ENCODE measurements at regions not wholly inside any gene's neighbourhood (a gene's known extent, or its start where the extent isn't known, plus 50 kb on each side); places are given as distances from the start of the nearest gene placed in this dataset.

GRCh38 chr5:122602700-122603099, 172.2 kb upstream of the SNX2 start:
- no peaks in the 10 kb centered on the region for H3K36me3 ChIP-seq (ENCODE audit: control insufficient read depth, insufficient read depth, low read length)
- no peak overlapping the region for H2AFZ ChIP-seq (ENCODE audit: low read length)
- H3K79me2 ChIP-seq (ENCODE audit: control insufficient read depth, insufficient read depth, low read length): no peaks in the 10 kb centered on the region
- H3K9ac ChIP-seq (ENCODE audit: insufficient read depth, low read length): no peak overlapping the region
- DNase-seq (ENCODE audit: low read depth in 2 of 2): peak in 1 of 2 donors; percentile 14
- H3K27me3 ChIP-seq (ENCODE audit: control insufficient read depth, insufficient read depth, low read length): no peaks in the 10 kb centered on the region
- TF ChIP-seq, protein P1, sequence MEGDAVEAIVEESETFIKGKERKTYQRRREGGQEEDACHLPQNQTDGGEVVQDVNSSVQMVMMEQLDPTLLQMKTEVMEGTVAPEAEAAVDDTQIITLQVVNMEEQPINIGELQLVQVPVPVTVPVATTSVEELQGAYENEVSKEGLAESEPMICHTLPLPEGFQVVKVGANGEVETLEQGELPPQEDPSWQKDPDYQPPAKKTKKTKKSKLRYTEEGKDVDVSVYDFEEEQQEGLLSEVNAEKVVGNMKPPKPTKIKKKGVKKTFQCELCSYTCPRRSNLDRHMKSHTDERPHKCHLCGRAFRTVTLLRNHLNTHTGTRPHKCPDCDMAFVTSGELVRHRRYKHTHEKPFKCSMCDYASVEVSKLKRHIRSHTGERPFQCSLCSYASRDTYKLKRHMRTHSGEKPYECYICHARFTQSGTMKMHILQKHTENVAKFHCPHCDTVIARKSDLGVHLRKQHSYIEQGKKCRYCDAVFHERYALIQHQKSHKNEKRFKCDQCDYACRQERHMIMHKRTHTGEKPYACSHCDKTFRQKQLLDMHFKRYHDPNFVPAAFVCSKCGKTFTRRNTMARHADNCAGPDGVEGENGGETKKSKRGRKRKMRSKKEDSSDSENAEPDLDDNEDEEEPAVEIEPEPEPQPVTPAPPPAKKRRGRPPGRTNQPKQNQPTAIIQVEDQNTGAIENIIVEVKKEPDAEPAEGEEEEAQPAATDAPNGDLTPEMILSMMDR (conservative IDR thresholded peaks at IDR 0.05 in 1 of 2, IDR thresholded peaks at IDR 0.05 in 1 of 2; ENCODE audit: low read depth in 1 of 2, low read length in 2 of 2): no peak
- no peak for TF ChIP-seq EZH2 (IDR thresholded peaks at IDR 0.05; ENCODE audit: low read length, missing control alignments)
- no peaks in the 10 kb centered on the region for H3K9me3 ChIP-seq (ENCODE audit: control insufficient read depth, insufficient read depth, low read depth, low read length)
- H4K20me1 ChIP-seq (ENCODE audit: control insufficient read depth, extremely low read depth, insufficient read depth, low read length): no peaks in the 10 kb centered on the region
- H3K27ac ChIP-seq (ENCODE audit: insufficient read depth, low read length): no peak overlapping the region
- no peak overlapping the region for H3K4me3 ChIP-seq (replicated peaks in 1 of 4; ENCODE audit: control extremely low read depth in 1 of 4, insufficient read depth in 1 of 4, low read depth in 3 of 4, low read length in 4 of 4)
- H3K4me2 ChIP-seq (ENCODE audit: extremely low read depth, insufficient read depth, low read length): no peak overlapping the region
- H3K4me1 ChIP-seq (ENCODE audit: control insufficient read depth, extremely low read depth, insufficient read depth, low read length): no peaks in the 10 kb centered on the region

DNA sequence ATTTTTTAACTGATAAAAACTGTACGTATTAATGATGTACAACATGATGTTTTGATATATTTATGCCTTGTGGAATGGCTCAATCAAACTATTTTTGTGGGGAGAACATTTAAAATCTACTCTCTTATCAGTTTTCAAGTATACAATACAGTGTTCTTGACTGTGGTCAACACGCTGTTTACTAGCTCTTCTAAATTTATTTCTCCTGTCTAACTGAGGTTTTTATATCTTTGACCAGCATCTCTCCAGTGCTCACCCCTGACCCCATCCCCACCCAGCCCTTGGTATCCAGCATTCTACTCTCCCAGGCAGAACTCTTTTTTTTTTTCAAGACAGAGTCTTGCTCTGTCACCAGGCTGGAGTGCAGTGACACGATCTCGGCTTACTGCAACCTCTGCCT, 169.6 kb upstream of the SNX2 start:
- TF ChIP-seq, protein P1 (conservative IDR thresholded peaks at IDR 0.05 in 1 of 2, IDR thresholded peaks at IDR 0.05 in 1 of 2; ENCODE audit: low read depth in 1 of 2, low read length in 2 of 2): no peak
- TF ChIP-seq EZH2 (IDR thresholded peaks at IDR 0.05; ENCODE audit: low read length, missing control alignments): no peak
- H4K20me1 ChIP-seq (ENCODE audit: control insufficient read depth, extremely low read depth, insufficient read depth, low read length): no peaks in the 10 kb centered on the region

GRCh38 chr5:122607818-122608217, 167.1 kb upstream of the SNX2 start:
- no peak overlapping the region for H3K9ac ChIP-seq (ENCODE audit: insufficient read depth, low read length)
- TF ChIP-seq, protein P1 (conservative IDR thresholded peaks at IDR 0.05 in 1 of 2, IDR thresholded peaks at IDR 0.05 in 1 of 2; ENCODE audit: low read depth in 1 of 2, low read length in 2 of 2): no peak
- TF ChIP-seq EZH2 (IDR thresholded peaks at IDR 0.05; ENCODE audit: low read length, missing control alignments): no peak
- DNase-seq (ENCODE audit: low read depth in 2 of 2): no peak
- H3K27me3 ChIP-seq (ENCODE audit: control insufficient read depth, insufficient read depth, low read length): no peaks in the 10 kb centered on the region
- no peak overlapping the region for H3K4me2 ChIP-seq (ENCODE audit: extremely low read depth, insufficient read depth, low read length)
- H3K4me1 ChIP-seq (ENCODE audit: control insufficient read depth, extremely low read depth, insufficient read depth, low read length): no peaks in the 10 kb centered on the region
- no peaks in the 10 kb centered on the region for H3K9me3 ChIP-seq (ENCODE audit: control insufficient read depth, insufficient read depth, low read depth, low read length)
- H2AFZ ChIP-seq (ENCODE audit: low read length): no peak overlapping the region
- no peak overlapping the region for H3K27ac ChIP-seq (ENCODE audit: insufficient read depth, low read length)
- H3K4me3 ChIP-seq (replicated peaks in 1 of 4; ENCODE audit: control extremely low read depth in 1 of 4, insufficient read depth in 1 of 4, low read depth in 3 of 4, low read length in 4 of 4): no peak overlapping the region
- H3K36me3 ChIP-seq (ENCODE audit: control insufficient read depth, insufficient read depth, low read length): no peaks in the 10 kb centered on the region
- no peaks in the 10 kb centered on the region for H3K79me2 ChIP-seq (ENCODE audit: control insufficient read depth, insufficient read depth, low read length)
- no peaks in the 10 kb centered on the region for H4K20me1 ChIP-seq (ENCODE audit: control insufficient read depth, extremely low read depth, insufficient read depth, low read length)

More for the DNA sequence above, 169.6 kb upstream of the SNX2 start:
- H3K4me2 ChIP-seq (ENCODE audit: extremely low read depth, insufficient read depth, low read length): no peak overlapping the region
- H2AFZ ChIP-seq (ENCODE audit: low read length): no peak overlapping the region
- DNase-seq (ENCODE audit: low read depth in 2 of 2): no peak
- H3K4me3 ChIP-seq (replicated peaks in 1 of 4; ENCODE audit: control extremely low read depth in 1 of 4, insufficient read depth in 1 of 4, low read depth in 3 of 4, low read length in 4 of 4): no peak overlapping the region
- H3K79me2 ChIP-seq (ENCODE audit: control insufficient read depth, insufficient read depth, low read length): no peaks in the 10 kb centered on the region
- H3K9ac ChIP-seq (ENCODE audit: insufficient read depth, low read length): no peak overlapping the region
- no peaks in the 10 kb centered on the region for H3K9me3 ChIP-seq (ENCODE audit: control insufficient read depth, insufficient read depth, low read depth, low read length)
- H3K36me3 ChIP-seq (ENCODE audit: control insufficient read depth, insufficient read depth, low read length): no peaks in the 10 kb centered on the region
- H3K27ac ChIP-seq (ENCODE audit: insufficient read depth, low read length): no peak overlapping the region
- no peaks in the 10 kb centered on the region for H3K27me3 ChIP-seq (ENCODE audit: control insufficient read depth, insufficient read depth, low read length)
- no peaks in the 10 kb centered on the region for H3K4me1 ChIP-seq (ENCODE audit: control insufficient read depth, extremely low read depth, insufficient read depth, low read length)
